SU-DHL-6 (cell line): ENCODE measurements at regions not wholly inside any gene's neighbourhood (a gene's known extent, or its start where the extent isn't known, plus 50 kb on each side); places are given as distances from the start of the nearest gene placed in this dataset.

Experiments
- H2AFZ ChIP-seq: fragments of 200-600 bp; sonication (generic); 2 replicates; pipeline ENCODE4 v1.6.1; 2014; ENCODE audit warnings: low read depth, mild to moderate bottlenecking, moderate library complexity, mixed read lengths, antibody characterized with exemption, low read length; ENCODE audit not compliant: severe bottlenecking
- H3F3A ChIP-seq: fragments of 200-600 bp; shearing (Covaris generic); 2 replicates; pipeline ENCODE4 v1.6.0; 2016; ENCODE audit warnings: antibody characterized with exemption, mild to moderate bottlenecking; ENCODE audit not compliant: insufficient read depth
- H3K27ac ChIP-seq: fragments of 200-600 bp; sonication (generic); 2 replicates; pipeline ENCODE4 v1.5.1; 2016; ENCODE audit warnings: low read depth, mild to moderate bottlenecking, low read length, moderate library complexity, mixed read lengths
- H3K27me3 ChIP-seq: fragments of 200-600 bp; sonication (generic), shearing (Covaris generic); 2 replicates; pipeline ENCODE4 v1.6.0; 2014; ENCODE audit warnings: mild to moderate bottlenecking, low read length
- H3K36me3 ChIP-seq: fragments of 200-600 bp; sonication (generic); 2 replicates; pipeline ENCODE4 v1.6.1; 2014; ENCODE audit warnings: mild to moderate bottlenecking, low read length, mixed read lengths
- H3K4me2 ChIP-seq: fragments of 300-600, 200-600 bp; shearing (Covaris generic), sonication (generic); 2 replicates; pipeline ENCODE4 v1.6.0; 2014; ENCODE audit warnings: low read length, low read depth, mild to moderate bottlenecking; ENCODE audit not compliant: poor library complexity, severe bottlenecking
- H3K4me3 ChIP-seq: fragments of 200-600 bp; sonication (generic); 2 replicates; pipeline ENCODE4 v1.5.1; 2014; ENCODE audit warnings: antibody characterized with exemption, low read length, mild to moderate bottlenecking, mixed read lengths; ENCODE audit not compliant: insufficient read depth, poor library complexity, severe bottlenecking
- H3K79me2 ChIP-seq: fragments of 200-600 bp; sonication (generic); 2 replicates; pipeline ENCODE4 v1.6.1; 2014; ENCODE audit warnings: mild to moderate bottlenecking, low read length, moderate library complexity; ENCODE audit not compliant: insufficient read depth
- H3K9ac ChIP-seq: fragments of 200-600 bp; sonication (generic); 2 replicates; pipeline ENCODE4 v1.7.0; 2014; ENCODE audit warnings: mild to moderate bottlenecking, low read length
- H3K9me2 ChIP-seq: fragments of 200-600 bp; sonication (generic); replicated peaks from 2 replicates; pipeline ENCODE4 v1.6.1; 2014; ENCODE audit warnings: low read length; ENCODE audit not compliant: insufficient read depth
- H3K9me3 ChIP-seq: fragments of 200-600 bp; sonication (generic); 2 replicates; pipeline ENCODE4 v1.6.1; 2014; ENCODE audit warnings: low read length, mixed read lengths; ENCODE audit not compliant: insufficient read depth
- H4K20me1 ChIP-seq: fragments of 200-600 bp; sonication (generic); 2 replicates; pipeline ENCODE4 v1.6.1; 2014; ENCODE audit warnings: low read depth, mild to moderate bottlenecking, antibody characterized with exemption, low read length, moderate library complexity, mixed read lengths
- EZH2phosphoT487 ChIP-seq: fragments of 200-600 bp; sonication (generic), shearing (Covaris generic); conservative IDR thresholded peaks from 2 replicates; pipeline ENCODE4 v1.6.1; 2018; ENCODE audit warnings: mild to moderate bottlenecking, antibody characterized with exemption, low read length, moderate library complexity, mixed read lengths
- TF ChIP-seq, protein P1 (sequence below): fragments of 200-600 bp; sonication (generic); IDR thresholded peaks from one replicate; pipeline ENCODE4 v1.5.1; 2017; ENCODE audit warnings: antibody characterized with exemption, mild to moderate bottlenecking, low read length, moderate library complexity; ENCODE audit not compliant: insufficient read depth, poor library complexity, severe bottlenecking

DNA sequence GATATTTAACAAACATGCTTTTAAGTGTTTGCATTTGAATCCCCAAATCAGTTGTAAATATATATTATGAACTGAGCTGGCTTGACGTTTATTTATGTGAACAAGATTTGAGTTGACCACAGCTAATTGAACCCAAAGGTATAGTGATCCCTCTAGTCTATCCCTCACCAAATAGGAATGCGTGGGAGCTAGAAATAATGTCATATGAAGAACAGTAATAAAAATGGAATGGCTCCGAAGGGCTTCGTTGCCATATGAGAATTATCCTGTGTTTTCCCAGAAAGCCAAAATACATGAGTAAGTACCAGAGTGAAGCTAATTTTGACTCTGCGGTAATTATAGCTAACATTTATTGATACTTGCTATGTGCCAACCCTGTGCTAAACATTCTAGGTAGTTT, 142.7 kb downstream of the ADCYAP1 start:
- no peak for TF ChIP-seq EZH2phosphoT487
- TF ChIP-seq, protein P1, sequence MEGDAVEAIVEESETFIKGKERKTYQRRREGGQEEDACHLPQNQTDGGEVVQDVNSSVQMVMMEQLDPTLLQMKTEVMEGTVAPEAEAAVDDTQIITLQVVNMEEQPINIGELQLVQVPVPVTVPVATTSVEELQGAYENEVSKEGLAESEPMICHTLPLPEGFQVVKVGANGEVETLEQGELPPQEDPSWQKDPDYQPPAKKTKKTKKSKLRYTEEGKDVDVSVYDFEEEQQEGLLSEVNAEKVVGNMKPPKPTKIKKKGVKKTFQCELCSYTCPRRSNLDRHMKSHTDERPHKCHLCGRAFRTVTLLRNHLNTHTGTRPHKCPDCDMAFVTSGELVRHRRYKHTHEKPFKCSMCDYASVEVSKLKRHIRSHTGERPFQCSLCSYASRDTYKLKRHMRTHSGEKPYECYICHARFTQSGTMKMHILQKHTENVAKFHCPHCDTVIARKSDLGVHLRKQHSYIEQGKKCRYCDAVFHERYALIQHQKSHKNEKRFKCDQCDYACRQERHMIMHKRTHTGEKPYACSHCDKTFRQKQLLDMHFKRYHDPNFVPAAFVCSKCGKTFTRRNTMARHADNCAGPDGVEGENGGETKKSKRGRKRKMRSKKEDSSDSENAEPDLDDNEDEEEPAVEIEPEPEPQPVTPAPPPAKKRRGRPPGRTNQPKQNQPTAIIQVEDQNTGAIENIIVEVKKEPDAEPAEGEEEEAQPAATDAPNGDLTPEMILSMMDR, result no peak
- H3K9me3 ChIP-seq, result no peaks in the 10 kb centered on the region
- H3K27ac ChIP-seq, result no peak overlapping the region
- no peaks in the 10 kb centered on the region for H3K27me3 ChIP-seq
- no peaks in the 10 kb centered on the region for H3K79me2 ChIP-seq
- no peak overlapping the region for H2AFZ ChIP-seq
- H3K4me3 ChIP-seq, result no peak overlapping the region
- no peaks in the 10 kb centered on the region for H3K36me3 ChIP-seq
- H3K9me2 ChIP-seq, result no peaks in the 10 kb centered on the region
- no peaks in the 10 kb centered on the region for H4K20me1 ChIP-seq
- no peaks in the 10 kb centered on the region for H3F3A ChIP-seq
- no peak overlapping the region for H3K9ac ChIP-seq
- no peak overlapping the region for H3K4me2 ChIP-seq

DNA sequence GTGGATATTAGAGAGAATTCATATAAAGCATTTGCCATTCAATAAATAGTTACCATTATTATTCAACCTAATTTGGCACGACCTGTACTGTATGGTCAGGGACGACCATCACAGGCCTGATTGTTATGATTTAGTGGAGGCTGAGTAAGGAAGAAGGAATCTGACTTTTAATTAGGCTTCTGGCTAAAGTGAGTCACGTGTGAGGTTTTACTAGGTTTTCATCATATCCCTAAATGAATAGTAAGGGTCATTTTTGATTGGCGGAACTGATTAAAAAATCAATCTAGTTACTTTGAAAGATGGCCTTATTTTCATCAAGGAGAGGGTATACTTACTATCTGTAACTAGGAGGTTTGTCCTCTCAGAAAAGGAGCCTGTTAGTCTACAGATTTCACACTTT, 143.4 kb downstream of the ADCYAP1 start:
- Histone ChIP-seq H3K79me2 (no peaks in the 10 kb centered on the region), H3K4me2 (no peak overlapping the region), H3K27ac (no peak overlapping the region), H3K4me3 (no peak overlapping the region), H4K20me1 (no peaks in the 10 kb centered on the region), H3K9ac (no peak overlapping the region), H3K9me3 (no peaks in the 10 kb centered on the region), H3K27me3 (no peaks in the 10 kb centered on the region), H3K9me2 (no peaks in the 10 kb centered on the region), H2AFZ (no peak overlapping the region), H3K36me3 (no peaks in the 10 kb centered on the region), H3F3A (no peaks in the 10 kb centered on the region)
- no peak for TF ChIP-seq EZH2phosphoT487
- TF ChIP-seq, protein P1, result no peak

DNA sequence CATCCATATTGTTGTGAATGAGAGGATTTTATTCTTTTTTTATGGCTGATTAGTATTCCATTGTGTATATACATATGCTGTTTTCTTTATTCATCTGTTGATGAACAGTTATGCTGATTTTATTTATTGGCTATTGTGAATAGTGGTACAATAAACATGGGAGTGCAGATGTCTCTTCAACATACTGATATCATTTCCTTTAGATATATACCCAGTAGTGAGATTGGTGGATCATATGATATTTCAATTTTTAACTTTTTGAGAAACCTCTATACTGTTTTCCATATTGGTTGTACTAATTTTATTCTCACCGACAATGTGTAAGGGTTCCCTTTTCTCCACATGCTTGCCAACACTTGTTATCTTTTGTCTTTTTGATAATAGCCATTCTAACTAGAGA, 144.5 kb downstream of the ADCYAP1 start:
- H3K9ac ChIP-seq, result no peak overlapping the region
- H4K20me1 ChIP-seq, result no peaks in the 10 kb centered on the region
- H2AFZ ChIP-seq, result no peak overlapping the region
- H3K27ac ChIP-seq, result no peak overlapping the region
- no peaks in the 10 kb centered on the region for H3K79me2 ChIP-seq
- no peaks in the 10 kb centered on the region for H3K9me2 ChIP-seq
- H3F3A ChIP-seq, result no peaks in the 10 kb centered on the region
- H3K4me3 ChIP-seq, result no peak overlapping the region
- H3K4me2 ChIP-seq, result no peak overlapping the region
- H3K27me3 ChIP-seq, result no peaks in the 10 kb centered on the region
- no peak for TF ChIP-seq EZH2phosphoT487
- TF ChIP-seq, protein P1, result no peak
- no peaks in the 10 kb centered on the region for H3K9me3 ChIP-seq
- no peaks in the 10 kb centered on the region for H3K36me3 ChIP-seq
